ENCODE measurements at regions not wholly inside any gene's neighbourhood (a gene's known extent, or its start where the extent isn't known, plus 50 kb on each side); places are given as distances from the start of the nearest gene placed in this dataset.

GRCh38 chr10:88194041-88194887, 330.8 kb downstream of the PTEN start:
- no peak for TF ChIP-seq POLR2A (IDR thresholded peaks at IDR 0.05; ENCODE audit: low read depth, low read length)
- TF ChIP-seq SPI1 (IDR thresholded peaks at IDR 0.05; ENCODE audit: low read depth, low read length): no peak
- TF ChIP-seq POLR2AphosphoS5 (IDR thresholded peaks at IDR 0.05; ENCODE audit: low read depth, low read length): no peak
- no peak for TF ChIP-seq TAF1 (IDR thresholded peaks at IDR 0.05; ENCODE audit: low read depth, low read length)
- TF ChIP-seq POU2F2 (IDR thresholded peaks at IDR 0.05; ENCODE audit: low read depth, low read length): no peak
- TF ChIP-seq PAX5 (IDR thresholded peaks at IDR 0.05; ENCODE audit: insufficient read depth, low read length, severe bottlenecking): no peak
- no peak for DNase-seq (ENCODE audit: insufficient read length, low spot score)
- FAIRE-seq: peak; percentile 74

DNA sequence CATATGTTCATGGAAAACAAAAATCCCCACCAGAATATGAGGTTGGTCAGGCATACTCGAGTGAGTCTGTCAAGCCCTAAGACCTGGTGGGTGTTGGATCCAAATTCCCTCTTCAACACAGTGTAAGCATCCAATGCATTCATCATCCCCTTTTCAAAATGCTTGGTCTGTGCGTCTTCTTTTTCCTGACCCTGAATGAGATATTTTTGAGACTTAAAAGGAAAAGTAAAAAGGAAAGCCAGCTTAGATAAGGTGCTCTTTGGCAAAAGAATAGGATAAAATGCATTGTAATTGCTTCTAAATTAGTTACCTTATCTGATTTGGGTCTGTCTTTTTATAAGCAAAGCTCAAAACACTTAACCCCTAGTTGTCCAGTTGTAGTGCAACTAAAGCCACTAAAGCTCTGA, 331.5 kb downstream of the PTEN start:
- FAIRE-seq (no peak), DNase-seq (ENCODE audit: insufficient read length, low spot score) (no peak)
- TF ChIP-seq PAX5 (IDR thresholded peaks at IDR 0.05; ENCODE audit: insufficient read depth, low read length, severe bottlenecking) (no peak), POU2F2 (IDR thresholded peaks at IDR 0.05; ENCODE audit: low read depth, low read length) (no peak), POLR2A (IDR thresholded peaks at IDR 0.05; ENCODE audit: low read depth, low read length) (no peak), SPI1 (IDR thresholded peaks at IDR 0.05; ENCODE audit: low read depth, low read length) (no peak), POLR2AphosphoS5 (IDR thresholded peaks at IDR 0.05; ENCODE audit: low read depth, low read length) (no peak), TAF1 (IDR thresholded peaks at IDR 0.05; ENCODE audit: low read depth, low read length) (no peak)

DNA sequence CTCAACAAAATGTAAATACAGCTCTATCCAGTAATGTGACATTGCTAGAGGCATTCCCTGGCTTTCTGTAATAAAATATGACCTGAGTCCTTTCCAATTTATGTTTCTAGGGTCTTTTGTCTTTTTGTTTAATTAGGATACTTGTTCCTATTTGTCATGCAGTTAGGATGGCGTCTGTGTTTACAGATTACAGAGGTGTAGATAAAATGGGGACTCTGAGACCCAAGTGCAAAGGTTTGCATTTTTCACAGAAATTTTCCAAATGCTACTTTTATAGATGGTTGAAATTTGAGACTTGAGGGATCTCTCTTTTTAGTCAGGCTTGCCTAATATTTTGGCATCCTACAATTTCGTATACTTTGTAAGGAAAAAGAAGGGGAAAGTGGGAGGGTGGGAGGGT, 332.4 kb downstream of the PTEN start:
- DNase-seq (ENCODE audit: insufficient read length, low spot score) (no peak), FAIRE-seq (no peak)
- TF ChIP-seq PAX5 (IDR thresholded peaks at IDR 0.05; ENCODE audit: insufficient read depth, low read length, severe bottlenecking) (no peak), POLR2A (IDR thresholded peaks at IDR 0.05; ENCODE audit: low read depth, low read length) (no peak), POU2F2 (IDR thresholded peaks at IDR 0.05; ENCODE audit: low read depth, low read length) (no peak), POLR2AphosphoS5 (IDR thresholded peaks at IDR 0.05; ENCODE audit: low read depth, low read length) (no peak), SPI1 (IDR thresholded peaks at IDR 0.05; ENCODE audit: low read depth, low read length) (no peak), TAF1 (IDR thresholded peaks at IDR 0.05; ENCODE audit: low read depth, low read length) (no peak)

- TF ChIP-seq POLR2AphosphoS5 (IDR thresholded peaks at IDR 0.05; ENCODE audit: low read depth, low read length): no peak
- TF ChIP-seq POLR2A (IDR thresholded peaks at IDR 0.05; ENCODE audit: low read depth, low read length): no peak
- TF ChIP-seq PAX5 (IDR thresholded peaks at IDR 0.05; ENCODE audit: insufficient read depth, low read length, severe bottlenecking): no peak
- no peak for TF ChIP-seq POU2F2 (IDR thresholded peaks at IDR 0.05; ENCODE audit: low read depth, low read length)
- no peak for TF ChIP-seq TAF1 (IDR thresholded peaks at IDR 0.05; ENCODE audit: low read depth, low read length)
- TF ChIP-seq SPI1 (IDR thresholded peaks at IDR 0.05; ENCODE audit: low read depth, low read length): no peak
- no peak for DNase-seq (ENCODE audit: insufficient read length, low spot score)
- FAIRE-seq: no peak
These were observed 332.9 kb downstream of the PTEN start for GRCh38 chr10:88196291-88196690.

DNA sequence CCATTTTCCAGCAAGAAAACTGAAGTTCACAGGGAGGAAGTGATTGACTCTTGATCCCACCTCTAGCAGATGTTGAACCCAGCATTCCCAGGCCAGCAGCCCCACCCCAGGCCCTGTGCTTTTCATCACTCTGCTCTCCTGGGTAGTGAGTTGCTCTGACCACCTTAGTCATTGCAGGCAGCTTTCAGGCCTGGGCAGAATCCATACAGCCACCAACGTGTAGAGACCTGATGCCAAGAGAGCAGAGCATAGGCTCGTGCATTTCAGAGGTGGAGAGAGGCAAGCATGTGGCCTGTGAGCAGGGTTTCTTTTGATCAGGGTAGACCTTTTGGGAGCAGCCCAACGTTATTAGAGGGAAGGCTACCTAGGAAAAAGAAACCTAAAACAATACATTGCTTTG, 334.6 kb downstream of the PTEN start:
- DNase-seq (ENCODE audit: insufficient read length, low spot score) (no peak), FAIRE-seq (no peak)
- TF ChIP-seq POLR2A (IDR thresholded peaks at IDR 0.05; ENCODE audit: low read depth, low read length): no peak
- TF ChIP-seq TAF1 (IDR thresholded peaks at IDR 0.05; ENCODE audit: low read depth, low read length): no peak
- TF ChIP-seq SPI1 (IDR thresholded peaks at IDR 0.05; ENCODE audit: low read depth, low read length): no peak
- no peak for TF ChIP-seq PAX5 (IDR thresholded peaks at IDR 0.05; ENCODE audit: insufficient read depth, low read length, severe bottlenecking)
- no peak for TF ChIP-seq POLR2AphosphoS5 (IDR thresholded peaks at IDR 0.05; ENCODE audit: low read depth, low read length)
- TF ChIP-seq POU2F2 (IDR thresholded peaks at IDR 0.05; ENCODE audit: low read depth, low read length): no peak

DNA sequence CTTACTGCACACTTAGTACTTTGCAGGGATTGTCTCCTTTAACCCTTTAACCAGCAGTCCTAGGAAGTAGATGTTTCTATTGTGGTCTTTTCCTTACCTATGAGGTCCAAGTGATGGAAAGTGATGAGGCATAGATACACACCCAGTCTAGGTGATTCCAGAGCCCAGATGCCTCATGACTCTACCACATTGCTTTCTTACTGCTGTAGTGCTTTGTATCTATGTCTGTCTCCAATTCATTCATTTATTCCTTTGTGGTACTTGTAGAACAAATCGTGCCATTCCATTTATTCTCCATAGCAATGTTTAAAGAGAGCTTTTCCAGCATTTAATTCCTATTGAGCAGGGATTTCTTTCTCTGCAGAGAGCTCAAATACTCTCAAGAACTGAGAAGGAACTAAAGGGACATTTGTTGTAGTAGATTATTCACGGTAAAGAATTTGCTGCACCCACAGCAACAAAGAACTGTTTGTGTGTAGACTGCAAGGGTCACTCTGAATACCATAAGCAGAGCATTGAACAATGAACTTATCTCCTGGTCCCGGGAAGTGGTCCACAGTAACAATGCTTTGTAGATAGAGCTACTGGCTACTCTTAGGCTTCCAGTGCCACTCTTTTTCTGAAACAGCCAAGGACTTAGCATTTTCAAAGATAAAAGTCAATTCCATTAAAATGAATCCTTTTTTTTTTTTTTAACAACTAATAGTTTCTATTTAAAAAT, 337.0 kb downstream of the PTEN start:
- DNase-seq (ENCODE audit: insufficient read length, low spot score) (no peak), FAIRE-seq (no peak)
- no peak for TF ChIP-seq POU2F2 (IDR thresholded peaks at IDR 0.05; ENCODE audit: low read depth, low read length)
- TF ChIP-seq SPI1 (IDR thresholded peaks at IDR 0.05; ENCODE audit: low read depth, low read length): no peak
- TF ChIP-seq TAF1 (IDR thresholded peaks at IDR 0.05; ENCODE audit: low read depth, low read length): no peak
- no peak for TF ChIP-seq POLR2A (IDR thresholded peaks at IDR 0.05; ENCODE audit: low read depth, low read length)
- no peak for TF ChIP-seq PAX5 (IDR thresholded peaks at IDR 0.05; ENCODE audit: insufficient read depth, low read length, severe bottlenecking)
- TF ChIP-seq POLR2AphosphoS5 (IDR thresholded peaks at IDR 0.05; ENCODE audit: low read depth, low read length): no peak

DNA sequence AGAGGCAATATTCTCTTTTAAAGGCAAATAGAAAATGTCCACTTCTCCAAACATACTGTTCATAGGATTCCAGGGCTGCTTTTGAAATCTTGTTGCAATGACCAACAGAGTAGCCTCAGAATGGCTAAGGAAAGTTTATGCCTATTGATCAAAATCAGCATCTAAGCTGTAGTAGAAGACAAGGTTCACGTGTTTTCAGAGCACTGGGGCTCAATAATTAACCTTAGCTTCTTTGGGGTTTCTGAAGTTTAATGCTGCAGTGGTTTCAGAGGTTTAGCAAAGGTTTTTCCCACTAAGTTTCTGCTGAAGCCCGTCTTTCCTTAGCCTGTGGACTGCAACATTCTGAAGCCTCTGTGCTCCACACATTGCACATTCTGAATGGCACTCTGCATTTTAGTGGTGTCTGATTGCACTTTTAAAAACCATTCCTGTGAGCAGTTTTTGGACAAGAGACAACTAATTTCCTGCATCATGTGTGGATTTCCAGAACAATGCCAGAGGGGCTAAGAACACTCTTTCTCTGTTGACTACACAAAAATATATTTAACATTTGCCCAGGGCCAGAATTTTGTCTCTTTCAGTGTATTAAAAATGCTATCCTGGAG, 342.5 kb downstream of the PTEN start:
- FAIRE-seq (peak; percentile 47), DNase-seq (ENCODE audit: insufficient read length, low spot score) (no peak)
- no peak for TF ChIP-seq PAX5 (IDR thresholded peaks at IDR 0.05; ENCODE audit: insufficient read depth, low read length, severe bottlenecking)
- TF ChIP-seq POU2F2 (IDR thresholded peaks at IDR 0.05; ENCODE audit: low read depth, low read length): no peak
- no peak for TF ChIP-seq POLR2AphosphoS5 (IDR thresholded peaks at IDR 0.05; ENCODE audit: low read depth, low read length)
- TF ChIP-seq POLR2A (IDR thresholded peaks at IDR 0.05; ENCODE audit: low read depth, low read length): no peak
- no peak for TF ChIP-seq SPI1 (IDR thresholded peaks at IDR 0.05; ENCODE audit: low read depth, low read length)
- TF ChIP-seq TAF1 (IDR thresholded peaks at IDR 0.05; ENCODE audit: low read depth, low read length): no peak

DNA sequence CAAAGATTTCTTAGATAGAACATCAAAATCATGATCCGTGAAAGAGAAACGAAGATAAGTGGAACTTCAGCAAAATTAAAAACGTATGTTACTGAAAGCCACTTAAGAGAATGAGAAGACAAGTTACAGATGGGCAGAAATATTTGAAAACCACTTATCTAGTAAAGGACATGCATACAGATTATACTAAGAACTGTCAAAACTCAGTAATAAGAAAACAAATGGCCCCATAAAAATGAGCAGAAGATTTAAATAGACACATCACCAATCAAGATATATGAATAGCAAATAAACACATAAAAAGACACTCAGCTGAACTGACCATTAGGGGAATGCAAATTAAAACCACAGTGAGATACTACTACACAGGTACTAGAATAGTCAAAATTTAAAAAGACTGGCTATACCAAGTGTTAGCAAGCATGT, 343.7 kb downstream of the PTEN start:
- FAIRE-seq (no peak), DNase-seq (ENCODE audit: insufficient read length, low spot score) (no peak)
- TF ChIP-seq PAX5 (IDR thresholded peaks at IDR 0.05; ENCODE audit: insufficient read depth, low read length, severe bottlenecking) (no peak), TAF1 (IDR thresholded peaks at IDR 0.05; ENCODE audit: low read depth, low read length) (no peak), POLR2AphosphoS5 (IDR thresholded peaks at IDR 0.05; ENCODE audit: low read depth, low read length) (no peak), SPI1 (IDR thresholded peaks at IDR 0.05; ENCODE audit: low read depth, low read length) (no peak), POLR2A (IDR thresholded peaks at IDR 0.05; ENCODE audit: low read depth, low read length) (no peak), POU2F2 (IDR thresholded peaks at IDR 0.05; ENCODE audit: low read depth, low read length) (no peak)

DNA sequence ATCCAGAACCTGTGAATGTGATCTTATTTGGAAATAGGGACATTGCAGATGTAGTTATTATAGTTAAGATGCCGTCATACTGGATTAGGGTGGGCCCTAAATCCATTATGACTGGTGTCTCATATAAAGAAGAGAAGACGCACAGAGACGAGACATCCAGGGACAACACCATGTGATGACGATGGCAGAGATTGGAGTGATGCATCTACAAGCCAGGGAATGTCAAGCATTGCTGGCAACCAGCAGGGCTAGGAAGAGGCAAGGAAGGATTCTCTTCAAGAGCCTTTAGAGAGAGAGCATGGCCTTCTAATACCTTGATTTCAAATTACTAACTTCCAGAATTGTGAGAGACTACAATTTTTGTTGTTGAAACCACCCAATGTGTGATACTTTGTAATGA, 345.8 kb downstream of the PTEN start:
- FAIRE-seq (no peak), DNase-seq (ENCODE audit: insufficient read length, low spot score) (no peak)
- TF ChIP-seq POU2F2 (IDR thresholded peaks at IDR 0.05; ENCODE audit: low read depth, low read length) (no peak), SPI1 (IDR thresholded peaks at IDR 0.05; ENCODE audit: low read depth, low read length) (no peak), PAX5 (IDR thresholded peaks at IDR 0.05; ENCODE audit: insufficient read depth, low read length, severe bottlenecking) (no peak), POLR2AphosphoS5 (IDR thresholded peaks at IDR 0.05; ENCODE audit: low read depth, low read length) (no peak), TAF1 (IDR thresholded peaks at IDR 0.05; ENCODE audit: low read depth, low read length) (no peak), POLR2A (IDR thresholded peaks at IDR 0.05; ENCODE audit: low read depth, low read length) (no peak)

Measured in GM12891 (cell line).